HL-60 (cell line): ENCODE measurements at regions not wholly inside any gene's neighbourhood (a gene's known extent, or its start where the extent isn't known, plus 50 kb on each side); places are given as distances from the start of the nearest gene placed in this dataset.

Source experiments
- CTCF ChIP-seq: IDR thresholded peaks from one replicate; pipeline ENCODE4 v1.5.1; 2011; ENCODE audit warnings: low read length, control low read depth, inconsistent platforms; ENCODE audit not compliant: insufficient read depth
- GABPA ChIP-seq: IDR thresholded peaks from 2 replicates; pipeline ENCODE4 v1.6.1; 2012; ENCODE audit warnings: low read depth
- POLR2AphosphoS5 ChIP-seq: IDR thresholded peaks from 2 replicates; pipeline ENCODE4 v1.6.1; 2012; ENCODE audit warnings: low read depth
- REST ChIP-seq: IDR thresholded peaks from 2 replicates; pipeline ENCODE4 v1.6.1; 2012; ENCODE audit warnings: low read depth; ENCODE audit not compliant: insufficient replicate concordance

DNA sequence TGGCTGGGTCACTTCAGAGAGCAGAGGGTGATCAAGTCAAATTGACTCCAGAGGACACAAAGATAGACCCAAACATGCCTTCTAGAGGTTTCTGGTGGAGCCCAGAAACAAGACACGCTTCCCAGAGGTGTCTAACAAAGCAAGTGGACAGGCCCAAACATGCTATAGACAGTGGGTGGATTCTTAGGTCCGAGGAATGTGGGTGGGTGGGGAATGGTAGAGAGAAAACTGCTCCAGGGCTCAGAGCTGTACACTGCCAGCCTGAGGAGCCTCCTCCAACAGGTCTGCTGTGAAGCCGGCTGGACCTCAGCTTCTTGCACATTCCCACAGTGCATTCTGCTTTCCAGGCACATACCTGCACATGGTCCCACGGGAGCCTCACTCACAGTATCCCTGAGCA lies 116.8 kb upstream of the NECTIN1 start:
- TF ChIP-seq CTCF (no peak), POLR2AphosphoS5 (no peak), REST (no peak), GABPA (no peak)
